OCI-LY1 (cell line): ENCODE measurements at regions not wholly inside any gene's neighbourhood (a gene's known extent, or its start where the extent isn't known, plus 50 kb on each side); places are given as distances from the start of the nearest gene placed in this dataset.

Source experiments
- H2AFZ ChIP-seq: fragments of 200-600 bp; sonication (generic), shearing (Covaris generic); 2 replicates; pipeline ENCODE4 v1.6.0; 2014; ENCODE audit warnings: antibody characterized with exemption, mild to moderate bottlenecking, low read length
- H3F3A ChIP-seq: fragments of 200-600 bp; sonication (generic), shearing (Covaris generic); 2 replicates; pipeline ENCODE4 v1.6.0; 2014; ENCODE audit warnings: mild to moderate bottlenecking, antibody characterized with exemption, low read length, moderate library complexity; ENCODE audit not compliant: insufficient read depth
- H3K27ac ChIP-seq: fragments of 200-600 bp; sonication (generic); 2 replicates; pipeline ENCODE4 v1.5.1; 2014; ENCODE audit warnings: low read length, mixed run types, mild to moderate bottlenecking, low read depth; ENCODE audit not compliant: poor library complexity, severe bottlenecking
- H3K27me3 ChIP-seq: fragments of 200-600 bp; sonication (generic); 2 replicates; pipeline ENCODE4 v1.6.0; 2014; ENCODE audit warnings: antibody characterized with exemption, mild to moderate bottlenecking, low read length, moderate library complexity; ENCODE audit not compliant: insufficient read depth
- H3K36me3 ChIP-seq: fragments of 200-600 bp; sonication (generic); 2 replicates; pipeline ENCODE4 v1.6.1; 2014; ENCODE audit warnings: mild to moderate bottlenecking, antibody characterized with exemption, low read length, moderate library complexity, mixed read lengths; ENCODE audit not compliant: insufficient read depth
- H3K4me1 ChIP-seq: fragments of 200-600 bp; sonication (generic); 2 replicates; pipeline ENCODE4 v1.5.1; 2014; ENCODE audit warnings: mild to moderate bottlenecking, low read length, moderate library complexity; ENCODE audit not compliant: insufficient read depth, severe bottlenecking
- H3K4me2 ChIP-seq: fragments of 200-600 bp; sonication (generic), shearing (Covaris generic); 2 replicates; pipeline ENCODE4 v1.6.1; 2014; ENCODE audit warnings: low read length
- H3K4me3 ChIP-seq: fragments of 200-600 bp; sonication (generic); 2 replicates; pipeline ENCODE4 v1.5.1; 2014; ENCODE audit warnings: low read length, low read depth, mild to moderate bottlenecking, mixed read lengths; ENCODE audit not compliant: poor library complexity, severe bottlenecking
- H3K79me2 ChIP-seq: fragments of 200-600 bp; shearing (Covaris generic); 2 replicates; pipeline ENCODE4 v1.6.1; 2016; ENCODE audit warnings: mixed run types, low read length, mixed read lengths; ENCODE audit not compliant: insufficient read depth
- H3K9ac ChIP-seq: fragments of 200-600 bp; sonication (generic), shearing (Covaris generic); 2 replicates; pipeline ENCODE4 v1.6.1; 2014; ENCODE audit warnings: mild to moderate bottlenecking, low read length, mixed read lengths
- H3K9me2 ChIP-seq: fragments of 200-600 bp; sonication (generic), shearing (Covaris generic); 2 replicates; pipeline ENCODE4 v1.6.1; 2014; ENCODE audit warnings: low read depth, mild to moderate bottlenecking, low read length, mixed read lengths
- H3K9me3 ChIP-seq: fragments of 200-600 bp; shearing (Covaris generic); 2 replicates; pipeline ENCODE4 v1.6.1; 2014; ENCODE audit warnings: low read length, mixed read lengths
- H4K20me1 ChIP-seq: fragments of 200-600 bp; sonication (generic), shearing (Covaris generic); 2 replicates; pipeline ENCODE4 v1.6.0; 2016; ENCODE audit warnings: mild to moderate bottlenecking, low read length; ENCODE audit not compliant: insufficient read depth
- EZH2 ChIP-seq: fragments of 200-600 bp; sonication (generic), shearing (Covaris generic); IDR thresholded peaks from 2 replicates; pipeline ENCODE4 v1.8.0; 2017; ENCODE audit warnings: borderline replicate concordance, mixed run types, mild to moderate bottlenecking, antibody characterized with exemption, low read length, moderate library complexity, mixed read lengths
- TF ChIP-seq, protein P1 (sequence below): fragments of 200-600 bp; sonication (generic), shearing (Covaris generic); IDR thresholded peaks from 2 replicates; pipeline ENCODE4 v1.5.1; 2017; ENCODE audit warnings: mild to moderate bottlenecking, antibody characterized with exemption, low read length, moderate library complexity, mixed read lengths

DNA sequence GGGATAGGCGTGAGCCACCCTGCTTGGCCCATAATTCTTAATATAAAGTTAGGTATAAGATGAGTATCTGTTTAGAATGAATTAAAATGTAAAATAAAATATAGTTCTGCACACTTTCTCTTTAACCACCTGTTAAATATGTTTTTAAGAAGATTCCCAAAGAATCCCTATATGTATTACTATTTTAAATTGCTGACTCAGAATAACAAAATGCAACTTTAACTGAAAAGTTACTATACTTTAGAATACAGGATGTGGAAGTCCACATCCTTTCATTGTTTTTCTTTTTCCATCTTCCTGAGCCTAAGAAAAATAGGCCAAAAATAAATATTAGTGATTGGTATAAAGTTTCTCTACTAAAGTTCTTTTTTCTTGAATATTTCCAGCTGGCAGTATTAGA, 325.6 kb upstream of the EYS start:
- no peak for TF ChIP-seq EZH2
- TF ChIP-seq, protein P1, sequence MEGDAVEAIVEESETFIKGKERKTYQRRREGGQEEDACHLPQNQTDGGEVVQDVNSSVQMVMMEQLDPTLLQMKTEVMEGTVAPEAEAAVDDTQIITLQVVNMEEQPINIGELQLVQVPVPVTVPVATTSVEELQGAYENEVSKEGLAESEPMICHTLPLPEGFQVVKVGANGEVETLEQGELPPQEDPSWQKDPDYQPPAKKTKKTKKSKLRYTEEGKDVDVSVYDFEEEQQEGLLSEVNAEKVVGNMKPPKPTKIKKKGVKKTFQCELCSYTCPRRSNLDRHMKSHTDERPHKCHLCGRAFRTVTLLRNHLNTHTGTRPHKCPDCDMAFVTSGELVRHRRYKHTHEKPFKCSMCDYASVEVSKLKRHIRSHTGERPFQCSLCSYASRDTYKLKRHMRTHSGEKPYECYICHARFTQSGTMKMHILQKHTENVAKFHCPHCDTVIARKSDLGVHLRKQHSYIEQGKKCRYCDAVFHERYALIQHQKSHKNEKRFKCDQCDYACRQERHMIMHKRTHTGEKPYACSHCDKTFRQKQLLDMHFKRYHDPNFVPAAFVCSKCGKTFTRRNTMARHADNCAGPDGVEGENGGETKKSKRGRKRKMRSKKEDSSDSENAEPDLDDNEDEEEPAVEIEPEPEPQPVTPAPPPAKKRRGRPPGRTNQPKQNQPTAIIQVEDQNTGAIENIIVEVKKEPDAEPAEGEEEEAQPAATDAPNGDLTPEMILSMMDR = no peak
- no peaks in the 10 kb centered on the region for H3K4me1 ChIP-seq
- no peaks in the 10 kb centered on the region for H3K9me3 ChIP-seq
- H3K79me2 ChIP-seq = no peaks in the 10 kb centered on the region
- no peak overlapping the region for H2AFZ ChIP-seq
- no peaks in the 10 kb centered on the region for H3K36me3 ChIP-seq
- H3K27me3 ChIP-seq = no peaks in the 10 kb centered on the region
- no peaks in the 10 kb centered on the region for H3K9me2 ChIP-seq
- H3K4me2 ChIP-seq = no peak overlapping the region
- H3K4me3 ChIP-seq = no peak overlapping the region
- no peak overlapping the region for H3K9ac ChIP-seq
- no peaks in the 10 kb centered on the region for H3F3A ChIP-seq
- no peaks in the 10 kb centered on the region for H4K20me1 ChIP-seq
- no peak overlapping the region for H3K27ac ChIP-seq

DNA sequence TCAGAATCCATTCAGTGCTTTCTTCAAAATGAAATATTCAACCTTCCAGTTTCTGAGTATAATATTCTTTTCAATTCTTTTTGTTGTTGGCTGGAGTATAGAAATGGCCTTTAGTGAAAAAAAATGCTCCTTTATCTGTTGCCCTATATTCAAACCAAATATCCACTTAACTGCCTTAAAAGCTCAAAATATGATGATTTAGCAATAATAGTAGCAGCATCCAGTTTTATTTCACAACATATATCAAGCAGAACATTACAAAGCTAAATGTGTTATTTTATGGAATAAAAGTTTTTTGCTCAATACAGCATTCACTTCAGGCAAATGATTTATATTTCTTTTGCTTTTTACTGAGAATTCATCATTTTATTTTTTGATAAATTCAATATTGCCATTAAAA, 322.4 kb upstream of the EYS start:
- Histone ChIP-seq H3K9me3 (no peaks in the 10 kb centered on the region), H3K79me2 (no peaks in the 10 kb centered on the region), H3K4me2 (no peak overlapping the region), H3K36me3 (no peaks in the 10 kb centered on the region), H3F3A (no peaks in the 10 kb centered on the region), H3K4me3 (no peak overlapping the region), H2AFZ (no peak overlapping the region), H4K20me1 (no peaks in the 10 kb centered on the region), H3K4me1 (no peaks in the 10 kb centered on the region), H3K27me3 (no peaks in the 10 kb centered on the region), H3K27ac (no peak overlapping the region), H3K9ac (no peak overlapping the region), H3K9me2 (no peaks in the 10 kb centered on the region)
- TF ChIP-seq, protein P1 = no peak
- TF ChIP-seq EZH2 = no peak

DNA sequence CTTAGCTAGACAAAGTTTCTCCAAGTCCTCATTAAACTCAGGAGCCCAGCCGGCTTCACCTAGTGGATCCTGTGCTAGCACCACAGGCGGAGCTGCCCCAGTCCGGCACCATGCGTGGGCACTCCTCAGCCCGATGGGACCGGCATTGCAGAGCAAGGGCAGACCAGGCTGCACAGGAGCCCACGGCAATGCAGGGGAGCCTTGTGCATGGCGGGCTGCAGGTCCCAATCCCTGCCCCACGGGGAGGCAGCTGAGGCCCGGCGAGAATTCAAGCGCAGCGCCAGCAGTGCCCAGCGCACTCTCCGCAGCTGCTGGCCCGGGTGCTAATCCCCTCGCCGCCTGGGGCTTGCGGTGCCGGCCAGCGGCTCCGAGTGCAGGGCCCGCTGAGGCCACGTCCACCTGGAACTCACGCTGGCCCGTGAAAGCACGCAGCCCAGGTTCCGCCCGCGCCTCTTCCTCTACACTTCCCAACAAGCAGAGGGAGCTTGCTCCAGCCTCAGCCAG, 292.3 kb upstream of the EYS start:
- Histone ChIP-seq H2AFZ (no peak overlapping the region), H3K4me3 (no peak overlapping the region), H3K36me3 (no peaks in the 10 kb centered on the region), H3K9me3 (no peaks in the 10 kb centered on the region), H3K9me2 (no peaks in the 10 kb centered on the region), H3K27me3 (no peaks in the 10 kb centered on the region), H4K20me1 (no peaks in the 10 kb centered on the region), H3K4me1 (no peaks in the 10 kb centered on the region), H3K4me2 (no peak overlapping the region), H3K27ac (no peak overlapping the region), H3K79me2 (no peaks in the 10 kb centered on the region), H3K9ac (no peak overlapping the region), H3F3A (no peaks in the 10 kb centered on the region)
- no peak for TF ChIP-seq EZH2
- TF ChIP-seq, protein P1 = no peak
